ENCODE measurements at regions not wholly inside any gene's neighbourhood (a gene's known extent, or its start where the extent isn't known, plus 50 kb on each side); places are given as distances from the start of the nearest gene placed in this dataset.
A peak's percentile ranks its signal among the peaks of the same experiment; 100 is the strongest.

DNA sequence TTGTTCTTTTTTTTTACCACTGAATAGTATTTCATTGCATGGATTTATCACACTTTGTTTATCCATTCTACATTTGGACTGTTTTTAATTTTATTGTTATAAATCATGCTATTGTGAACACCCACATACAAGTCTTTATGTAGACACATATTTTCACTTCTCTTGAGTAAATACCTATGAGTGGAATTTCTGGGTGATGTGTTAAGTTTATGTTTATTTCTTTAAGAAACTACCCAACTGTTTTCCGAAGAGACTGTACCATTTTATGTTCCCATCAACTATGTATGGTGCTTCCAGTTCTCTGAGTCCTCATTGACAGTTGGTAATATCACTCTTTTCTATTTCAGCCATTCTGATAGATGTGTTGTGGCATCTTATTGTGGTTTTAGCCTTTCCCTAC is 54.0 kb downstream of the RIN2 start:
- H3K4me3 Mint-ChIP-seq (ENCODE audit: low read depth, unreplicated experiment): no peak overlapping the region
- no peaks in the 10 kb centered on the region for H3K27me3 Mint-ChIP-seq (ENCODE audit: unreplicated experiment)
- BruUV-seq (replicated peaks): no TSS peak
- H3K27ac Mint-ChIP-seq (ENCODE audit: unreplicated experiment): no peak overlapping the region
- CTCF ChIA-PET: no interaction called here
- TF ChIP-seq, protein P1, sequence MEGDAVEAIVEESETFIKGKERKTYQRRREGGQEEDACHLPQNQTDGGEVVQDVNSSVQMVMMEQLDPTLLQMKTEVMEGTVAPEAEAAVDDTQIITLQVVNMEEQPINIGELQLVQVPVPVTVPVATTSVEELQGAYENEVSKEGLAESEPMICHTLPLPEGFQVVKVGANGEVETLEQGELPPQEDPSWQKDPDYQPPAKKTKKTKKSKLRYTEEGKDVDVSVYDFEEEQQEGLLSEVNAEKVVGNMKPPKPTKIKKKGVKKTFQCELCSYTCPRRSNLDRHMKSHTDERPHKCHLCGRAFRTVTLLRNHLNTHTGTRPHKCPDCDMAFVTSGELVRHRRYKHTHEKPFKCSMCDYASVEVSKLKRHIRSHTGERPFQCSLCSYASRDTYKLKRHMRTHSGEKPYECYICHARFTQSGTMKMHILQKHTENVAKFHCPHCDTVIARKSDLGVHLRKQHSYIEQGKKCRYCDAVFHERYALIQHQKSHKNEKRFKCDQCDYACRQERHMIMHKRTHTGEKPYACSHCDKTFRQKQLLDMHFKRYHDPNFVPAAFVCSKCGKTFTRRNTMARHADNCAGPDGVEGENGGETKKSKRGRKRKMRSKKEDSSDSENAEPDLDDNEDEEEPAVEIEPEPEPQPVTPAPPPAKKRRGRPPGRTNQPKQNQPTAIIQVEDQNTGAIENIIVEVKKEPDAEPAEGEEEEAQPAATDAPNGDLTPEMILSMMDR (IDR thresholded peaks at IDR 0.05; ENCODE audit: unreplicated experiment): no peak
- DNase-seq: no peak
- H3K36me3 Mint-ChIP-seq (ENCODE audit: insufficient read depth, unreplicated experiment): no peaks in the 10 kb centered on the region
- intact Hi-C loops (cut with micrococcal nuclease; ENCODE audit: unreplicated experiment): loop anchor here (10.0 kb wide), 1 partner anchor 73 kb away; no protein-coding TSS in a partner anchor
- no peaks in the 10 kb centered on the region for H3K9me3 Mint-ChIP-seq (ENCODE audit: low read depth, unreplicated experiment)
- H3K4me1 Mint-ChIP-seq (ENCODE audit: low read depth, unreplicated experiment): no peaks in the 10 kb centered on the region

DNA sequence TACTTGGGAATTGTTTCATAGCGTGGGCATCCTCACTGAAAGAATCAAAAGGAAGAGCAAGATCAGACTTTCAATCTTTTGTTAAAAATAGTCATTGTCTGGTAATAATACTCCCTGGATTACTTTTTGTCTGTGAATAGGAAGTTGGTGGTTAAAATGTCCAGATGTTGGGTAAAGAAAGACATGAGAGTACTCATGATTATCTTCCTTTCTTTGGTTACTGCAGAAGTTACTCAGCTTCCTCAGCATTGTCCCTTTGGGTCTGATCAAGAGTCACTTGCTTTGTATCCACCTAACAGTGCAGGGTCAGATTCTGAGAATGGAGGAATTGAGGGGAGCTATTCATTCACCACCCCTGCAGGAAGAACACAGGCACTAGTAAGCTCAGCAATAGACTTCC is 54.6 kb downstream of the RIN2 start:
- TF ChIP-seq, protein P1 (IDR thresholded peaks at IDR 0.05; ENCODE audit: unreplicated experiment): no peak
- no peak for DNase-seq
- intact Hi-C loops (cut with micrococcal nuclease; ENCODE audit: unreplicated experiment): loop anchor here (10.0 kb wide), 1 partner anchor 72 kb away; no protein-coding TSS in a partner anchor
- H3K9me3 Mint-ChIP-seq (ENCODE audit: low read depth, unreplicated experiment): no peaks in the 10 kb centered on the region
- CTCF ChIA-PET: interaction anchor here (0.6 kb wide), 1 partner anchor 936 kb away, joined by 3 read pairs; no protein-coding TSS in a partner anchor
- no peak overlapping the region for H3K4me3 Mint-ChIP-seq (ENCODE audit: low read depth, unreplicated experiment)
- BruUV-seq (replicated peaks): no TSS peak
- H3K36me3 Mint-ChIP-seq (ENCODE audit: insufficient read depth, unreplicated experiment): no peaks in the 10 kb centered on the region
- no peaks in the 10 kb centered on the region for H3K27me3 Mint-ChIP-seq (ENCODE audit: unreplicated experiment)
- H3K4me1 Mint-ChIP-seq (ENCODE audit: low read depth, unreplicated experiment): no peaks in the 10 kb centered on the region
- H3K27ac Mint-ChIP-seq (ENCODE audit: unreplicated experiment): no peak overlapping the region

DNA sequence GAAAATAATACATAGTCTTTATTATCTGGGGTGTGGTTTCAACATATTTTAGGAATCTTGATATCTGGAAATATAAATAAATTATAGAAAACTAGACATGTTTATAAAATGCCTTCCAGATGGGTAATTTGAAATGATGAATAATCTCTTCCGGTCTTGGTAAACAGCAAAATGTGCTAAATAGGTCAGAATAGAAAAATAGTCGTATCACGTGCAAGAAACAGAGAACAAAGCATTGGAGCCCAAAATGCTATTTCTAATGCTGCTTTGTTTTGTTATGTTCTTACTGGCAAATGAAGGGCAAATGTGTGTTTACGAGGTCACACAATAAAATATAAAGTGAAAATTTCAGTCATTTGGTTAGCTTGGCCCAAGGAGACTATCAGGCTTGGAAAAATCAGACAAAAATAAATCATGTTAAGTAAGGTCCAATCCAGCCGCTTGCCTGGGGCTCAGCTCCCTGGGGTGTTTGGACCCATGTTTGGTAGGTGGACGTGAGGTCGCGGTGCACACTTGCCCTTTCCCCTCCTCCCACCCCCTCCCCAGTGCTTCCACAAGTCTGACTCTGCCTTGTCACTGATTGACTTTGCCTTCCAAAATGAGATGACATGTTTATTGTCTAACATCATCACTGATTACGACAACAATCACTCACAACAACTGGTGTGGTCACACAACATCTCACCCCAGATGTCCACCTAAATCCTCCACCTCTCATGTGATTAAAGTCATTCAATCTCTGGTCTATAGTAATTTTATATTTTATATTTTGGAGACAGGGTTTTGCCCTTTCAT is 56.0 kb downstream of the RIN2 start:
- Mint-ChIP-seq H3K27ac (ENCODE audit: unreplicated experiment) (no peak overlapping the region), H3K4me1 (ENCODE audit: low read depth, unreplicated experiment) (no peaks in the 10 kb centered on the region), H3K9me3 (ENCODE audit: low read depth, unreplicated experiment) (no peaks in the 10 kb centered on the region), H3K4me3 (ENCODE audit: low read depth, unreplicated experiment) (no peak overlapping the region), H3K36me3 (ENCODE audit: insufficient read depth, unreplicated experiment) (no peaks in the 10 kb centered on the region), H3K27me3 (ENCODE audit: unreplicated experiment) (no peaks in the 10 kb centered on the region)
- TF ChIP-seq, protein P1 (IDR thresholded peaks at IDR 0.05; ENCODE audit: unreplicated experiment): no peak
- no peak for DNase-seq
- intact Hi-C loops (cut with micrococcal nuclease; ENCODE audit: unreplicated experiment): loop anchor here (10.0 kb wide), 1 partner anchor 71 kb away; no protein-coding TSS in a partner anchor
- CTCF ChIA-PET: no interaction called here
- no TSS peak for BruUV-seq (replicated peaks)

DNA sequence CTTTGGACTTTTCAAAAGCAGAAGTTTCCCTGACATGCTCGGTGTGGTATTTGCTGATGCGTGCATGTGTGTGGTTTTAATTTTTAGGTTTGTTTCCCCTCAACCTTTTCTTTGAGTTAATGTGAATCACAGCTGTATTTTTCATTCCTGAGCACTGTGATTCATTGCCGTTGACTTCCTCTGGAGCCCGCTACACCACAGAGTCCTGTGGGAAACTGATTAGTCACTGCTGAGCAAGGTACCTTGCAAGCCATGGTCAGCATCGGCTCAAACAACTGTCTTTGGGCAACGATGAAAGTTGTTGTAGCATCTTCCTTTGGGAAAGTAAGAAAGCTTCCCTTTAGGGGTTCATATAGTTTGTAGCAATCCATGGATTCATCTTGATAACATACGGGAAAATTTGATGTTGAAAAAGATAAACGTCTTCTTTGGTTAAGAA is 57.5 kb downstream of the RIN2 start:
- TF ChIP-seq, protein P1 (IDR thresholded peaks at IDR 0.05; ENCODE audit: unreplicated experiment): no peak
- Mint-ChIP-seq H3K36me3 (ENCODE audit: insufficient read depth, unreplicated experiment) (no peaks in the 10 kb centered on the region), H3K4me1 (ENCODE audit: low read depth, unreplicated experiment) (no peaks in the 10 kb centered on the region), H3K27me3 (ENCODE audit: unreplicated experiment) (no peaks in the 10 kb centered on the region), H3K27ac (ENCODE audit: unreplicated experiment) (no peak overlapping the region), H3K4me3 (ENCODE audit: low read depth, unreplicated experiment) (no peak overlapping the region), H3K9me3 (ENCODE audit: low read depth, unreplicated experiment) (no peaks in the 10 kb centered on the region)
- BruUV-seq (replicated peaks): no TSS peak
- CTCF ChIA-PET: no interaction called here
- DNase-seq: peak; percentile 31
- intact Hi-C loops (cut with micrococcal nuclease; ENCODE audit: unreplicated experiment): loop anchor here (10.0 kb wide), 1 partner anchor 69 kb away; no protein-coding TSS in a partner anchor
